GM21825 (cell line): ENCODE measurements at regions not wholly inside any gene's neighbourhood (a gene's known extent, or its start where the extent isn't known, plus 50 kb on each side); places are given as distances from the start of the nearest gene placed in this dataset.

Experiments
- ATAC-seq: cut with Tn5 transposase; IDR thresholded peaks from one replicate; pipeline ENCODE4 v1.9.1; 2021; ENCODE audit warnings: mild to moderate bottlenecking, moderate library complexity; ENCODE audit not compliant: unreplicated experiment

DNA sequence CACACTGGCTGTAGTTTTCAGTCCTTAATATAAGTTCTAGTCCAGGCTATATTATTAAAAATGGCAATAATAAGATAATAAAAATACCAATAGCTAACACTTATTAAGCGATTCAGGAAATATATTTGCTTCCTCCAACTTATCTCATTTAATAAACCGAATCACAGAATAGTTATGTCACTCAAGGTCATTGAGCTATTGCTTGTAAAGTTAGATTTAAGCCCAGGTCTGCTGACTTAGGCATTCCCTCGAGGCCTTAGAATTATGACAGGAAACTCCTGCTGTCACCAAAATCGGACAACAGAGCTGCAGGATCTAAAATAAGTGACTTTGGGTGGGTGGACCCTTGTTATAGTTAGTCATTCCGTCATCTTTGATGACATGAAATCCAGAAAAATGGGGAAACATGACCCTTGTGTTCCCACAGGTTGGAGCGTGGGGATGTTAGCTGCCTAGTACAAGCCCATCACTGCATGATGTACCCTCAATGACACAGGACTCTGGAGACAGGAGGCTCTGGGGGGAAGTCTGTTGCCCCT is 181.3 kb upstream of the PHYHIPL start:
- no peak for ATAC-seq

DNA sequence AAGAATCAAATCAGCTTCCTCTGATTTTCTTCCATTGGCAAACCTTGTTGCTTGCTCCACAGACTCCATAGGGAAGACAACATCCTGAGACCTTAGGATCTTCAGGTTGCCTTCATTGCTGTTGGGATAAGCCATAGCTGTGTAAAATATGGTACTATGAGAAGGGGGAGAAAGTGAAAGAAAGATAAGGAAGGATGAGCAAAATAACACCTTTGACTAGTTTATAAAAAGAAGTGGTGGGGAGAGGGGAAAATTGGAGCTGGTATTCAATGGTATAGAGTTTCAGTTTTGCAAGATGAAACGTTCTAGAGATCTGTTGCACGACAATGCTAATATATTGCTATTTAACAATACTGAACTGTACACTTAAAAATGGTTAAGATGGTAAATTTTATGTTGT is 180.4 kb upstream of the PHYHIPL start:
- no peak for ATAC-seq

DNA sequence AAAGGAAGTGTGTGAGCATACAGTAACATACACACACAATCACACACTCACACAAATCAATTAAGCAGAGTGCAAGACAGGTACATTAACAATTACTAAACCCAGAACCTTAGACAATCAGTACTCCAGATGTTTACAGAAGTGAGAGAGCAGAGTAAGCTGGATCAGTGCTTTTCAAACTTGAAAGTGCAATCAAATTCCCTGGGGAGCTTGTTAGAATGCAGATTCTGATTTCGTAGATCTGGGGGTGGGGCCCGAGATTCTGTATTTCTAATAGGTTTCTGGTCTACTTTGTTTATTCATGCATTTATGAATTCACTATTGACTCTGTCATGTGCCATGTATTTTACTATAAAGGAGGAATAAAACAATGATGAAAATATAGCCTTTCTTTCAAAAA is 179.6 kb upstream of the PHYHIPL start:
- ATAC-seq, result no peak

DNA sequence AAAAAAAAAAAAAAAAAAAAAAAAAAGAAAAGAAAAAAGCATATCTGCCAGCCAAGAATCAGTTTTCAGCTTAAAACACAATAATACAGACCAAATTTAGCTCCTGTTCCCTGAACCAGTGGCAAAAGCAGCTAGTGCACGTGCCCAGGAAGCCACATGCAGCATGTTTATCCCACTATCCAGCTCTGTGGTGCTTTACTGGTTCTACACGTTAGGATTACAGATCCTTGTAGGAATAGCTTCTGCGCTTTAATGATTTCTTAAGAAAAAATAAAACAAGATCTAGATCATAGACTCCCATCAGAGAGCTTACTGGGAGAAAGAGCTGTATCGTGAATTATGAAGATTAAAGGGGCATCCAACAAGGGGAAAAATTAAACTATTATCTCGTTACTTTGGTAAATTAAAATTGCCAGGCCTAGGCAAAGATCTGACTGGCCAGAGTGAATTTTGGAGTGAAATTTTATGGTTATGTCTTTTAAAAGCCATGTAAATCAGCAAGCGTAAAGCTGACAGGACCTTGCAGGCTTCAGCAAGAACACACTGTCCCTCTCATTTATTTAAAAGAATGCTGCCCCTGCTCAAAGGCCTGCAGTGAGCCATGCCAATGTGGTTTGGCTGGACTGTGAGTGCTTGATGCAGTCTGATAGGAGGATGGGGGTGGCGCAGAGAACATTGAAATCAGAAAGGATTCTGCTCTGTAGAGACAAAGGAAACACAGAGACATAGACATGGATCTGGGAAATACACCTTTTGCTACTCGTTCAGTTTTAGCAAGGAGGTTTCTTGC is 177.3 kb upstream of the PHYHIPL start:
- ATAC-seq, result no peak

DNA sequence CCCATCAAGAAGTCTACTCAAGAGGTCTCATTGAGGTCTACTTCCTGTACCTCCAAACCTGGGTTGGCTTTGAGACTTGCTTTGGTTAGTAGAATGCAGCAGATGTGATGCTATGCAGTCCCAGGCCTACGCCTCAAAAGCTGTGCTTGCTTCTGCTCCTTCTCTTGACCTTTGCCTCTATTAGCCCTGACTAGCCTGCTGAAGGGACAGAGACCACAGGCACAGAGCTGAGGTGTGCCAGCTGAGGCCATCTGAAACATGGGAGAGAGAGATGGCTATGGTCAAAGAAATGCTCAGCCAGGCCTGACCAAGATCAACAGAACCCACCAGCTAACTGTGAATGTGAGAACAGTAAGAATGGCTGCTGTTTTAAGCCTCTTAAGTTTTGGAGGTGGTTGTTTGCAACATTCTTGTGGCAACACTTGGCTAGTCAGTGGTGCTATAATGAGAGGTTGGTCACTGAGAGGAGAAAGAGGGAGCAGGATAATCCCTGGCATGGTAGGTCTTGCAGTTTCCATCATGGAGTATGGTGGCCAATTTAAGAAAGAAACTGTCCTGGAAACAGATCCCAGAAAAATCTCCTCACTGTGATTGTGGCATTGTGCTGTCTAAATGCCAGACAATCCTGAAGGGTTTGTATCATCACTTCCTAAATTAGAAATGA is 176.1 kb upstream of the PHYHIPL start:
- ATAC-seq, result no peak

DNA sequence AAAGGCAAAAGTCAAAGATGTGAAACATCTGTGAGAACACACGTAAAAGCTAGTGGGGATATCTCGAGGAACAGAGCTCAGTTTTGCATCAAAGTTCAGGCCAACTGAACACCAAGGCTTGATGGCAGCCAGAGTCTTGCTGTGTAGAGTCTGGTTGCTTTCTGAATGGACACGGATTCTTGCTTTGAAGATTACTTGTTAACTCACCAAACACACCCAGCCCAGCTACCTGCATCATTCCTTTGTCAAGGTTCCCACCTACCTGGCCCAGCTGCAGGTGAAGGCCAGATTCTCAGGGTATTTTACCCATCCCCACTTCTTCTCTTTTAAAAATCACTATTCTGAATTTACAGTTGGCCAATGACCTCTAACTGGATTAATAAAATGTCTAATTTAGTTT is 174.4 kb upstream of the PHYHIPL start:
- no peak for ATAC-seq

DNA sequence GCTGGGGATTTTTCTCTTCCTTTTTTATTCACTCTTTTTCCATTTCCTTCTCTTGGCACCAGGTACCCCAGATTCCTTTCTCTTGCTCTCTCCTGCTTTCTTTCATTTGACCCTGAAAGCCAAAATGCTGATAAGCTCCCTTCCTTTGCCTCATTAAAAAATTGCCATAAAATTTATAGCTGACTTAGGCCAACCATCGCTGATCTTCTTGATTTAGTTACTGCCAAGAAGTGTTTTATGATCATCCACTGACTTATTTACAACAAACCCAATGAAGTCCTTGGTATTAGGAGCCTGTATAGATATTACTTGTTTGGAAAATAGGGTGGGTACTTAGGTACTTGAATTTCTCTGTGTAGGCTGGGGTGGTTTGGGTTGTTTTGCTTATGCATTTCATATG is 173.2 kb upstream of the PHYHIPL start:
- ATAC-seq, result no peak

DNA sequence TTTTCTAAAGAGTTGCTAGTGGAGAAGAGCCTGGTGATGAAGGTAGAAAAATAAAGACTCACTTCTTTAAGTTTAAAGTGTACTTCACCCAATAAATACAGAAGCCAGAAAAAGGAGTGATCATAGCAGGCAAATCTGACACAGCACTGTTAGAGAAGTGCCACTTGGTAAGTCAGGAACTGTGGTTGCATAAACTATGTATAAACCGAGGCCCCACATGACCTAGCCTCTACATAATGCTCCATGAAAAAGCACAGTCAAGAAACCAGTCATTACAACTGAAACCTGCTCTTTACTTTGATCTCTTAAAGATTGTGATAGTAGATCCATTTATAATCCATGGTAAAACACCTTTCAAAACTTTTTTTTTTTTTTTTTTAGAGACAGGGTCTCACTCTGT is 172.1 kb upstream of the PHYHIPL start:
- ATAC-seq, result no peak

DNA sequence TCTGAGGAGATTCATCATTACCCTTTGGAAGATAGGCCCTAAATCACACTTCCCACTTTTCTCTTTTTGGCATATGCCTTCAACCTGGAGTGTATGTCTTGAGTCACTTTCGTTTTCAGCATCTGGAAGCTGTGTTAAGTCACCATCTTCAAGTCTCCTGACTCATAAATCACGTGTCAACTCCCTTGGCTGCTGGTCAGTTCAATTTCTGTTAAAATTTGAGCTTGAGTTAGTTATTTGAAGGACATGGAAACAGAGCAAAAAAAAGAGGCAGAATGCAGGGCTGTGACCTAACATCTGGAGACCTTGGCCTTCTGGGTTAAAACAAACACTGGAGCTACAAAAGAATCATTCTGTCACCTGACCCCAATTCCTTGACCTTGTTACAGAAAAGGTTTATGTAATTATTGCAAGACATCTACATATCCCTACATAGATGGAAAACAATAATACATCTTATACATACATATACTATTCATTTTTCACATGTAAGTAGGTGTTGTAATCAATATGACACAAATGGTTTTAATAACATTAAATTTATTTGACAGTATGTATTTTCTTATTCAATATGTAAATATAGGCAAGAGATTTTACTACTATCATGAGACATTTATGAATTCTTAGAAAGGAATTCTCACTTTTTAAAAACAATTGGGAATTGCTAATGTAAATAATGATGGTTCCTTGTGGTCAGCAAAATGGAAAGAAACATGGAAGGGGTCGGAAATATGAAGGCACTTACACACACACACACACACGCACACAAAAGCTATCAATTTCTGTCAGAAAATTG is 169.7 kb upstream of the PHYHIPL start:
- no peak for ATAC-seq

DNA sequence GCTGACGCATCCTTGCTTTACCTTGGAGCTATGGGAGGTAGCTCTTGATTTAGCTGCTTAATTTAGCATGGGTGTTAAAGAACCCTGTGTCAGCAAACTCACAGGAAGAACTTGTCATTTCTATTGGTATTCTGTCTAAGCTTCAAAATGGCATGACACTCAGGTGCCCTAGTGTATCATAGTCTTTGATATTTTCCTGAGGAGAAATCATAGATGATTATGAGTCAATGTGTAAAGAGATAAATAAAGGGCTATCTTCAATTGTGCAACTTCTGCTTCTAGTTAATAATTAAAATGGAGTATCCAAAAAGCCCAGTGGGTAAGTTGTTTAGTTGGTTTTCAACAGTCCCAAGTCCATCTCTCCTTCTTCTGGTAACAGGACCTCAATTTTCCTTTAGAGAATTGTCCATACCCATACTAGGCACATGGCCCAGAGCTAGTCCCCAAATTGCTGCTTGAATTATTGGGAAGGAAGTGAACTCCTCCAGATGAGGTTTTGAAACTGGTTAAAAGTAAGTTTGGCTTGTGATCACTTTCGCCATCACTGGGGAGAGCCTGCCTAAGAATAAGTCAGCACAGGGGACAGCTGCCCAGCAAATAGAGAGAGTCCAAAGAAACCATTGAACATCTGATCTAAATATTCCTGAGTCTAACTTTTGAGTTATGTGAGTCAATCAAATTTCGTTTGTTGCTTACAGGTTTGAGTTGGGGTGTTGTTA is 169.0 kb upstream of the PHYHIPL start:
- ATAC-seq, result no peak

DNA sequence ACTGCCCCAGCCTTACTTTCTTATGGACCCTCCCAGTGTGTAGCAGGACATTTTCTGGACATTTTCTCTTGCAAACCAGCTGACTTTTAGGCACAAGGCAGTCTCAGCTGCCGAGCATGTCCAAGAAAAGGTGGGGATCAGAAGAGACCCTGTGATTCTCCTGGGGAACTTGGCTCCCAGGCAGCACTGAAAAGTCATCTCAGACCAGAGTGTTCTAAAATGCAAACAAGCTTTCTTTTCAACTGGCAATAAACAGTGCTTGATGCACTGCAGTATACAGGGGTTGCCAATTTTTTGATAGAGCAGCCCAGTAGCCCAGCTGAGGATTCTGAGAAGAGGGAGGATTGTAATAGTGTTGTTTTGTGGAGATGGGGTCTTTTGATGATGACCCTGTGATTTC is 168.0 kb upstream of the PHYHIPL start:
- no peak for ATAC-seq

DNA sequence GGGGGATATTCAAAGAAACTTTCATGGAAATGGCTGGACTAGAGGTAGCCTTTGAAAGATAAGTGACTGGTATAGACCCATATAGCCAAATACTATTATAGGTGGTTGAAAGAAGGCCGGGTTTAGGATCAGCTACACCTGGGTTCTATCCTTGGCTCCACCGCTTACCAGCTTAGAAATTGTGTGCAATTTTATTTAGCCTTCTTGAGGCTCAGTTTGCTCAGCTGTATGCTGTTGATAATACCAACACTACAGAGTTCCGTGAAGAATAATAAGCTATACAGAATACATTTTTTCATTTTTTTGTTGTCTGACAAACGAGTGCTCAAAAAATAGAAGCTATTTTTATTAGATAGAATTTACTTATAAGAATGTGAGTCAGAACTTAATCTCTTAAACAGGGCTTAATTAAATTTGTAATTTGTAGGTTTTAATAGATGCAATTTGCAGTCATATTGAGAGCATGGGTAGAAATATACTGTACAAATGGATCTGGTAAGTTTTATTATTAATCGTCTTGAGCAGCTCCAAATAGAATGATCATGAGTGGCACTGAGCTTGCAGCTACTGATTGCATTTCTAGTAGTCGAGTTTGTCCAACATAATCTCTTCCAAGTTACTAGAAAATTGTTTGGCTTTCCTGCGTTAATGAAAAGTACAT is 164.3 kb upstream of the PHYHIPL start:
- ATAC-seq, result no peak

DNA sequence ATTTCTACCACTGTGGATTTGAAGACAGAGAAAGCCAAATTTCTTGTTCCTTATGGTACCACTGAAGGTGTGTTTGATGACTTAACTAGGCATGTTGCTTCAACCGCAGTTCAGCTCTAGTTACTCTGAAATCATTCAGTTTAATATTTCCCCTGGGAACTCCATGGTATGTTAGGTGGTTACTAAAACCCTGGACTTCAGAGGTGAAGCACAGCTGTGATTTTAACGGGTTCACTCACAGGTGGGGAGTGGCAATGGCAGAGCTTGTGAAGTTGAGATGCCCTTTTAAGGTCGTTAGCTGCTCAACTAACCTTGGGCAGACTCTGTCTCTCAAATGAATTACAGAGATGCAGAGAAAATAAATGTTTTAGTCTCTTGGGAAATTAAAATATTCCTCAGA is 163.6 kb upstream of the PHYHIPL start:
- ATAC-seq, result no peak

DNA sequence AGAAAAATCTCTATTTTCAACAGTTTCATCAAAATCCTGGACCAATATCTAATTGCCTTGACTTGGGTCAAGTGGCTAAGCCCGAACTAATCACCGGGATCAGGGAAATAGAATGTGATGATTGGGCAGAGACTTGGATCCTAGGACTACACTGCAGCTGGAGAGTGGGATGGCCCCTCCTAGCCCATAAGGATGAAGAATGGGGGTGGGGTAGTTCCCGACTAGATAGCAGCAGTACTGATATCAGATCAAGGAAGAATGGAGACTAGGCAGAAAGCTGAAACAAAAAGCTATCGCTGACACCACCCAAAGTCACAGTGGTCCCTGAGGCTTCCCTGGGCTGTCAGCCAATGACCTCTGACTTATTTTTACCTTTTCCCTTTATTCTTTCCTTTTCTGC is 160.4 kb upstream of the PHYHIPL start:
- no peak for ATAC-seq

DNA sequence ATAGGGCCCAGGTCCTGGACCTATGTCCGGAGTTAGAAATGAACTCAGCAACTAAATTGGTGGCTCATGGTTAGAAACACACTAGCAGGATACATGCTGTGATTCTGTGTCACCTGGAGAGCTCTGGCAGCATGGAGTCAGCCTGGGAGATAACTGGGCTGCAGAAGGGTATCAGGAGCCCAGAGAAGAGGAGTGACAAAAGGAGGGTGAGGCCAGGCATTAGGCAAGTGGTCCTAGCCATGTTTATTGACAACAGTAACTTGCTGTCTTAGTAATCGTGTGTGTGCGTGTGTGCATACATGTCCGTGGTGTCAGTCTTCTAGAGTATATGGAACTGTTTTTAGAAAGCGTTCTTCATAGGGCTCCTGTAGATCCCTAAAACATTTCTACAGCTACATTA is 157.5 kb upstream of the PHYHIPL start:
- ATAC-seq, result no peak

DNA sequence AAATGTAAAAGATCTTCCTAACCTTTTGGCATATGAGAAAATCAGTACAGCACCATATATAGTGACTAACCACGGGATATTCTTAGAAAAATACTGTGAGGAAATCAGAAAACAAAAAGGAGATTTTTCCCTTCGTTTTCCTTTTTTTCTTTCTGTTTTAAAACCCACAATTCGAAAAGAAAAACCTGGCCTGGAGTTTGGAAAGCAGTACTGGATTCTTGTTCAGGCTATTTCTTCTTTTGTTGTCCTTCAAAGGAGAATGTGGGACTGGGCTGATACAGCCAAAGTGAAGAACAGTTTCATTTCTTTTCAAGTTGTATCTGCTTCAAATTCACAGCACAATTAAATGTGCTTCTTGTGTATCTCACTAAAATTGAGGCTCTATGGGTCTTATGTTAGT is 156.8 kb upstream of the PHYHIPL start:
- ATAC-seq, result no peak

DNA sequence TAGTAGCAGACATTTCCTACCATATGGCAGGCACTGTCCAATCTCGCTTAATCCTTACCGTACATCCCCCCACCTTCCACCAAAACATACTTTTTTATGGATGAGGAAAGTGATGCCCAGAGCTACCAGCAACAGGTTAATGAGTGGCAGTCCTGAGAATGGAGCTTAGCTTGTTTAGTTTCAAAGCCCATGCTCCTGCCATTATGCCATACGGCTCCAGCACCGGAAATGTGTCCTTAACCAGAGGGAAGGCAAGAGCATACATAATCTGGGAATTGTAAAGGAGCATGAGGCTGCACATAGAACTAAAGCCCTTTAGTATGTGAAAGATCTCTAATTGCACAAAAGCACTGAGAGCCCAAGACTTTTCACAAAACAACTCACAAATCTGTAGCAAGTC is 155.9 kb upstream of the PHYHIPL start:
- ATAC-seq, result no peak

DNA sequence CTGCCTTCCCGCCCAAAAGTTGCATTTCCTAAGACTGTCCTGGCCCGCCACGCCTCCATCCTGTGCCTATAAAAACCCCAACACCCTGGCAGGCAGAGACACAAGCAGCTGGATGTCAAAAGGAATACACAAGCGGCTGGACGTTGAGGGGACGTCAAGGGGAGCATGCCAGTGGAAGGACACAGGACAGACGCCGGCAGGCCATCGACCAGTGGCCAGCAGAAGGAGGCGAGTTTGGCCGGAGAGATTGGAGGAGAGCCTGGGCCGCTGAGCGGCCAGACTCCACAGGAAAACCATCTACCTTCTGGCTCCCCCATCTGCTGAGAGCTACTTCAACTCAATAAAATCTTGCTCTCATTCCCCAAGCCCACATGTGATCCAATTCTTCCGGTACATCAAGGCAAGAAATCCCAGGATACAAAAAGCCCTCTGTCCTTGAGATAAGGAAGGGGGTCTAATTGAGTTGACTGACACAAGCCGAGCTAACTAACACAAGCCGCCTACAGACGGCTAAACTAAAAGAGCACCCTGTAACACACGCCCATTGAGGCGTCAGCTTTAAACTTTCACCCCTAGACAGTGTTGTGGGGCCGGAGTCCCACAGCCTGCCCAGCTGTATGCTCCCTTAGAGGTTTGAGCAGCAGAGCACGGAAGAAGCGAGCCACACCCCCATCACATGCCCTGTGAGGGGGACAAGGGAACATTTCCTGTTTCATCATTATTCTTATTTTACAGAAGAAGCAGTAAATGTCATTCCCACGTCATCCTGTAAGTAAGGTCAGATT is 150.3 kb upstream of the PHYHIPL start:
- ATAC-seq, result no peak

DNA sequence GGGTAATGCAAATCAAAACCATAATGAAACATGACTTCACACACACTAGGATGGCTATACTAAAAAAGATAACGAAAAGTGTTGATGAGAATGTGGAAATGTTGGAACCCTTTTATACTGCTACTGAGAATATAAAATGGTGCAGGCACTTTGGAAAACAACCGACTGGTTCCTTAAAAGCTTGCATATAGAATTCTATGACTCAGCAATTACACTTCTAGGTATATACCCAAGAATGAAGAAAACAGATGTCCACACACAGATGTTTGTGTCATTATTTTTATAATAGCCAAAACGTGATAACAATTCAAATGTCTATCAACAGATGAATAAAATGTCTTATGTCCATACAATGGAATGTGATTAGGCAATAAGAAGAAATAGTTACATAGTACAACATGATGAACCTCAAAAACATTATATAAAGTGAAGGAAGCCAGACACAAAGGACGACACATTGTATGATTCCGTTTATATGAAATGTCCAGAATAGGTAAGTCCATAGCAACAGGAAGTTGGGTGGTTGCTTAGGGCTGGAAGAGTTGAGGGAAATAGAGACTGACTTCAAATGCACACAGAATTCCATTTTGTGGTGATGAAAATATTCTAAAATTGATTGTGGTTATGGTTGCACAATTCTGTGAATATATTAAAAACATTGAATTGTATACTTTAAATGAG is 148.3 kb upstream of the PHYHIPL start:
- ATAC-seq, result no peak
